Left hindlimb (tissue), 1 donor: ENCODE measurements at regions not wholly inside any gene's neighbourhood (a gene's known extent, or its start where the extent isn't known, plus 50 kb on each side); places are given as distances from the start of the nearest gene placed in this dataset.

ENCODE experiments used
- DNase-seq: peaks from one replicate; pipeline ENCODE4 v3.0.0-alpha.2; 2018

GRCh38 chr2:34492561-34493455 lies 893.7 kb upstream of the FAM98A start:
- DNase-seq = no peak

GRCh38 chr2:34486965-34487364 lies 887.9 kb upstream of the FAM98A start:
- no peak for DNase-seq

- DNase-seq = no peak
Measured at GRCh38 chr2:34481542-34481941, 882.4 kb upstream of the FAM98A start.

GRCh38 chr2:34480366-34480765 lies 881.3 kb upstream of the FAM98A start:
- no peak for DNase-seq

- DNase-seq = no peak
Measured at GRCh38 chr2:34475156-34475555, 876.1 kb upstream of the FAM98A start.

DNA sequence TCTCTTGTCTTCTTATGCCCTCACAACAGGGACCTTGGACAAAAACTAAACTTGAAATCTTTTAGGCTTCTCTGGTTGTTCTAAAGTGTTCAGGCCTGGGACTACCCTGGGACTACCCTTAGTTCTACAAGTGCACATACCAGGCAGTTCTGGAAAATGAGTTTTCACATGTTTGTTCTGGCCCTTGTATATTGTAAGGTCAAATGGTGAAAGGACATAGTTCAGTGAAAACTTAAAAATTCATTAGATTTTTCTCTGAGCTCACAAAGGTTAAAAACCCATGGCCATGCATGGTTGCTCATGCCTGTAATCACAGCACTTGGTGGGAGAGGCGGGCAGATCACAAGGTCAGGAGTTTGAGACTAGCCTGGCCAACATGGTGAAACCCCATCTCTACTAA lies 875.5 kb upstream of the FAM98A start:
- DNase-seq = no peak

- no peak for DNase-seq
Measured at GRCh38 chr2:34447097-34447496, 848.0 kb upstream of the FAM98A start.

- no peak for DNase-seq
Measured at GRCh38 chr2:34423301-34423700, 824.2 kb upstream of the FAM98A start.

DNA sequence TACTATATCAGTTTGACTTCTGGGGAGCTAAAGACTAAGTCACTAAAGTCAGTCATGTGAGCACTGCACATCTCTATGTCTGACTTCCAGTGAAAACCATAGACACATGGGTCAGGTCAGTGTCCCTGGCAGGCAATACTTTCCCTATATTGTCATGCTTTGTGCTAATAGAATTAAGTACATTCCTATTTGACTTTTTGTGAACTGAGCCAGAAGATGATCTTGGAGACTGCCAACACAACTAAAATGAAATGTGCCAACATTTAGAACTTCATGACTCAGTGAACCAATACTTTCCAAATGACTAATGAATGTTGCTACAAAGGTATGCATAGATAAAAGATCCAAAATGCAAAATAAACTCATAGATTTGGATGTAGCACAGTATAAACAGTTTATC lies 820.8 kb upstream of the FAM98A start:
- DNase-seq = no peak

GRCh38 chr2:34416856-34417255 lies 817.8 kb upstream of the FAM98A start:
- DNase-seq = no peak

DNA sequence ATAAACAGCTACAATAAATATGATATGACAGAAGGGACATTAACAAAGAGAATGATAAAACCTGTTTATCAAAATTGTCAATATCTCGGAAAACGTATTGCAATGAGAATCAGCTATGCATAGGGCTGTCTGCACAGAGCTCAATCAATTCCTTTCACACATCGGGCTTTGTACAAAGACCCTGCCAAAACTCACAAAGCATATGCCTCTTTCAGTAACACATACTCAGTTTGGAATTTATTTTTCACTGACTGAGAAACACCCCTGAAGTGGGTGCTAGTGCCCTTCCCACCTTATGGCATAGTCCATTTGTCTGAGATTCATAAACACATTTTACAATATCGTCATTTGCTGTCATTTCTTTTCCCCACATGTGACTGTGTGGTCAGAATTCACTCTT lies 815.8 kb upstream of the FAM98A start:
- no peak for DNase-seq

DNA sequence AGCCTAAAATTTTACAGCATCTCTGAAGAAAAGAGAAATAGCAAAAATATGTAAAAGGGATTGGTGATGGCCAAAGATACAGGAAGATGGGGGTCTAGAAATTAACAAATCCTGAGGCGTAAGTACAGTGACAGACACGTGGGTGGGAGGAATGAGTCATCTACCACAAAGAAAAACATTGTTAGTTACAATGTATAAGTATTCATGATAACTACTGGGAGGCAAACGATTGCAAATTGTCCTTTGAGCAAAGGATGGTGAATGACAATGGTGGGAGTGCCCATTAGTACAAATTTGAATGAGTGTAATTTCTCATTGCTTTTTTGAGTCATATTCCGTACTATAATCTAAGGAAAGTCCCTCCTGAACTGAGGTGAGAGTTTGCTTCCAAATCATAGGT lies 809.0 kb upstream of the FAM98A start:
- DNase-seq = no peak

DNA sequence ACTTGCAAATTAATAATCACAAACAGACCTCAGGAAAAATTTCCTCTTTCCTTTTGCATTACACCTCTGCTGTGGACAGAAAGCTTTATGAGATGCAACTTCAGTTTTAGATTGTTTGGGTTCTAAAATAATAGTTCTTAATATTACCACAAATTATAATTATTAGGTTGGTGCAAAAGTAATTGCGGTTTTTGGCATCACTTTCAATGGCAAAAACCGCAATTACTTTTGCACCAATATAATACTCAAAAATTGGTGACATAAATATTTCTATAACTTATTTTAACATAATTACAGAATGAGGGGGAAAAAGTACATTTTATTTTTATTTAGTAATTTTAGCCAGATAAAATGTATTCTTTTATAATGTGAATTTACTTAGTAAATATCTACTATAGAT lies 804.4 kb upstream of the FAM98A start:
- DNase-seq = no peak

GRCh38 chr2:34402376-34402775 lies 803.3 kb upstream of the FAM98A start:
- no peak for DNase-seq

DNA sequence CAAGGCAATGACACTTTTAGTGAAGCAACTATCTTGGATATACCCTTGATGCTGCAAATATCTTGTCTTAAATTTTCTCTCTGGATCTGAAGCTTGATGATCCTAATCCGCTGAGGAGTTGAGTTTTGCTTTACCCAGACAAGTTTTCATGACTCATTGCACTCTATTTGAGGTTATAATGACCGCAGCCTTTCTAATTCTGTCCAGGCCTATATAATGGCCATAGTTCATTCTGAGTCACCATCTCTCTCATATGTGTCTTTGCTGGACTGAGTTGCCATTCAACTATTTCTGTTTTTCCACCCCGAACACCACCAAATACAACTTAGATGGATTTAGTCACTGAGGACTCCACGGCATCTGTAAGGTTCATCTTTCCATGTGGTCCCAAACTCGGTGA lies 802.1 kb upstream of the FAM98A start:
- DNase-seq = no peak

DNA sequence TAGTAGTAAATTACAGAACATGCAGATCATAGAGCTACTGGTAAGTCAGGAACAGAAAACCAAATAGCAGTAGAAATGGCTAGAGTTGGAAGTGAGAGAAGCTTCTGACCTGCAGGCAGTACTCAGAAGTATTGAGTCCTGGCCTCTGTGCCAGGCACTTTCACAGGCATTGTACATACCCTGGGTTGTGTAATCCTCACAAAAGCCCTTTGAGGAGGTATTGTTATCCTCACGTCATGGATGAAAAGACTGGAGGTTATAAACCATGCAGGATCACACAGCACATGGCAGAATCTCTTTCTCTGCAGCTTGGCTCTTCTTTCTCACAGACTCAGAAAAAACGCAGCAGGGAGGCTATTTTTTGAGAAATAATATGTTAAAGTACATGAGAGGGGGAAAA lies 789.3 kb upstream of the FAM98A start:
- DNase-seq = no peak

DNA sequence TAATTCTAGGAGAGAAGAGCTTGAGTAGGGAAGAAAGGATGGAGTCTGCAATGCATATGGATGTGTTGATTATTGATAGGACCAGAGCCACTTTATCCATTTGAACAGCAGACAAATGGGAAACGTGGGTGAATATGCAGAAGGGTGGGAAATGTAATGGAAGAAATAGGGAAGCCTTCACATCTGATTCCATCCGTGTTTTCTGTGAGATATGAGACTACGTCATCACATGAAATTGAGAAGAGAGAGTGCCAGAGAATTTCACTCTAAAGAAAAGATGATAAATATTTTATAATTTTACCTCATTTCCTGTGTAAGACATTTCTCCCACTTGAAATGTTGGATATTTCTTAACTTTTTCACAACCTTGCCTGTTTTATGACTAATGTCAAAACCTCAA lies 788.4 kb upstream of the FAM98A start:
- DNase-seq = no peak

DNA sequence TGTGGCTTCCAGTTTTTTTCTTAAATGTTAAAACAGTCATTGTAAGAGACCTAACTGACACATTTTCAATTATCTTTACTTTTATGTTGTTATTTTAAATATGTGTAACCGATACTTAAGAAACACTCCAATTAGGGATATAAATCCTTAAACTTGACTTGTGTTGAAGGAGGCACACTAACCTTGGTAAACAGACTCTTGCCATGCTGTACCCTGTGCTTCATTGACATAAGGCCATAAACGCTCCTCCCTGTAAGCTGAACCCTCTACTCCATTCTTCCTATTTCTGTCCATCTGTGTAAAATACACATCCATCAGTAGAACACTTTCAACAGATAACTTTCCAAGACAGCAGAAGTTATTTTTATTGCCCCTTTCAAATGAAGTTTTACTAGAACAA lies 780.5 kb upstream of the FAM98A start:
- no peak for DNase-seq

GRCh38 chr2:34373586-34374233 lies 774.6 kb upstream of the FAM98A start:
- DNase-seq = no peak

GRCh38 chr2:34372967-34373366 lies 773.9 kb upstream of the FAM98A start:
- DNase-seq = no peak

- DNase-seq = no peak
Measured at GRCh38 chr2:34371711-34372110, 772.6 kb upstream of the FAM98A start.

DNA sequence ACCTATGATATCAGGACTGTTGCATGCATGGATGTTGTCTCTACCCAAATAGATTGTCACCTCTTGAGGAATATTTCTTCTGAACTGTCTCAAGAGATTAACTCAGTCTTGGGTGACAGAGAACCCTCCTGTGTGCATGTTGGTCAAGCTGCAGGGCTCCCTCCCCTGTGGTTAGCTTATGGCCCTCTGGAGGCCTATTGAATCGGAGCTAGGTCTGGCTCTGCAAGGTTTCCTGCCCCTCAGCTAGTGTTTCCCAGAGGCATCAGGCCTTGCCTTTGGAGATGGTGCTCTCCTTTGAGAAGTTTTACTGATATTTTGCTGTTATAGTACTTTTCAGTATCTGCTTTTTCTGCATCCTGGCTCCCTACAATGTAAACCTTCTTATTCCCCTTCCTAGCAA lies 769.2 kb upstream of the FAM98A start:
- no peak for DNase-seq

DNA sequence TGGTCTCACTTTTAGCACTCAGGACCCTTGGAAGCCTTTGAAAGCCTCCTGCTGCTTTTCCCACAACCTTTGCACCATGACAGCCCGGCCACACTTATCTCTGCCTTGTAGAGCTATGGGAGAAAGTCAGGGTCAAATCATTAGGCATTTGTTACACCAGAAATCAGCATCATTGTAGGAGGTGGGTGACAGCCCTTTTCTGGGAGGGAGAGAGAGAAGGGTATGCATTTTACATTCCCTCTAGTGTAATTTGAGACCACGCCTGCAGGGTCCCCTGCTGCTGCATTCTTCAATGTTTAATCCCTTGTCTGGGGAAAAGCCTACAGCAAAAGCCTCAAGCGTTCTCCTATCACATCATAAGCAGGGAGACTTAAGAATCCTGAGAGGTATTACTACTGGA lies 766.8 kb upstream of the FAM98A start:
- DNase-seq = no peak

- DNase-seq = no peak
Measured at GRCh38 chr2:34365512-34365911, 766.4 kb upstream of the FAM98A start.
